HEK293T (cell line): ENCODE measurements at regions not wholly inside any gene's neighbourhood (a gene's known extent, or its start where the extent isn't known, plus 50 kb on each side); places are given as distances from the start of the nearest gene placed in this dataset.

Experiments used
- ARNT ChIP-seq: fragments of 450-650 bp; IDR thresholded peaks from 2 replicates; pipeline ENCODE4 v1.6.1; 2017; ENCODE audit warnings: mild to moderate bottlenecking
- BHLHE40 ChIP-seq: fragments of 450-650 bp; IDR thresholded peaks from 2 replicates; pipeline ENCODE4 v1.6.1; 2016; ENCODE audit warnings: mild to moderate bottlenecking, moderate library complexity, borderline replicate concordance
- CTBP1 ChIP-seq: fragments of 450-650 bp; IDR thresholded peaks from 2 replicates; pipeline ENCODE4 v1.6.1; 2016; ENCODE audit warnings: borderline replicate concordance
- ELF4 ChIP-seq: fragments of 450-650 bp; IDR thresholded peaks from 2 replicates; pipeline ENCODE4 v1.6.1; 2017; ENCODE audit warnings: antibody characterized with exemption
- FOXA1 ChIP-seq: fragments of 450-650 bp; IDR thresholded peaks from 2 replicates; pipeline ENCODE4 v1.6.1; 2016; ENCODE audit warnings: mild to moderate bottlenecking
- NFRKB ChIP-seq: fragments of 450-650 bp; IDR thresholded peaks from 2 replicates; pipeline ENCODE4 v1.6.1; 2016; ENCODE audit warnings: mild to moderate bottlenecking, moderate library complexity
- SP1 ChIP-seq: fragments of 450-650 bp; IDR thresholded peaks from 2 replicates; pipeline ENCODE4 v1.6.1; 2017
- SUZ12 ChIP-seq: fragments of 450-650 bp; IDR thresholded peaks from 2 replicates; pipeline ENCODE4 v1.6.1; 2016; ENCODE audit warnings: mild to moderate bottlenecking
- ZNF384 ChIP-seq: fragments of 450-650 bp; IDR thresholded peaks from 2 replicates; pipeline ENCODE4 v1.6.1; 2016
- TF ChIP-seq, protein P1 (sequence below): fragments of 450-650 bp; IDR thresholded peaks from 2 replicates; pipeline ENCODE4 v1.6.1; 2016

DNA sequence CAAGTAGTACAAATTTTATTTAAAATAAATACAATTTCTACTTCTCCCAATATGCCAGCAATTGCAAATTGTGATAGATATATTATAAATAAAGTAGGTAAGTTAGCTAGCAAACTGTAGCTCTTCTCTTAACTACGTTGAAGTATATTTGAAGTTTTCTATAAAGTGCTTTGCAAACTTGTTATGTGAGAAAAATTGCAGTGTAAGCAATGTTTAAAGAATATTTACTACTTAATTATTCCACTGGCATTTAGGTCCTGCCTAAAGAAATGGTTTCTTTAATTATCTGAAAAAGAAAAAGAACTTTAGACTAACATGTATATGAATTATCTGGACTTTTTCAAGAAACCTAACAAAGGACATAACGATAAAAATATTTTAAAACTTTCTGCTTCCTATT is 1350.0 kb upstream of the CDH9 start:
- TF ChIP-seq NFRKB (no peak), FOXA1 (no peak), ZNF384 (no peak), SUZ12 (no peak), ARNT (no peak), ELF4 (no peak), SP1 (no peak), CTBP1 (no peak), BHLHE40 (no peak)
- TF ChIP-seq, protein P1, sequence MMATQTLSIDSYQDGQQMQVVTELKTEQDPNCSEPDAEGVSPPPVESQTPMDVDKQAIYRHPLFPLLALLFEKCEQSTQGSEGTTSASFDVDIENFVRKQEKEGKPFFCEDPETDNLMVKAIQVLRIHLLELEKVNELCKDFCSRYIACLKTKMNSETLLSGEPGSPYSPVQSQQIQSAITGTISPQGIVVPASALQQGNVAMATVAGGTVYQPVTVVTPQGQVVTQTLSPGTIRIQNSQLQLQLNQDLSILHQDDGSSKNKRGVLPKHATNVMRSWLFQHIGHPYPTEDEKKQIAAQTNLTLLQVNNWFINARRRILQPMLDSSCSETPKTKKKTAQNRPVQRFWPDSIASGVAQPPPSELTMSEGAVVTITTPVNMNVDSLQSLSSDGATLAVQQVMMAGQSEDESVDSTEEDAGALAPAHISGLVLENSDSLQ, result no peak
